Activated CD8-positive, alpha-beta T cell treated with anti-CD3 and anti-CD28 coated beads for 36 hours (primary cell): ENCODE measurements at regions not wholly inside any gene's neighbourhood (a gene's known extent, or its start where the extent isn't known, plus 50 kb on each side); places are given as distances from the start of the nearest gene placed in this dataset.

Experiments used
- ATAC-seq: fragments of 200-7000 bp; cut with Tn5 transposase; one replicate; pipeline ENCODE4 v1.10.0; 2021; ENCODE audit warnings: mild to moderate bottlenecking, moderate library complexity
- CTCF ChIA-PET: fragments of 350-600 bp; sonication (Branson Sonifier 250); formaldehyde crosslinking; loops from one replicate; lab custom pipeline; 2021; ENCODE audit warnings: antibody characterized with exemption; lab: Charles Lee
- POLR2A ChIA-PET: fragments of 350-600 bp; sonication (Branson Sonifier 250); formaldehyde crosslinking; loops from one replicate; lab custom pipeline; 2021; ENCODE audit warnings: antibody characterized with exemption; lab: Charles Lee
- DNase-seq: peaks from one replicate; pipeline ENCODE4 v3.0.0-alpha.2; 2020
- H3K27ac Mint-ChIP-seq: one replicate; pipeline ENCODE4 v1.8.0; 2021; ENCODE audit warnings: mild to moderate bottlenecking, mixed read lengths
- H3K27me3 Mint-ChIP-seq: one replicate; pipeline ENCODE4 v1.8.0; 2021; ENCODE audit warnings: mixed read lengths
- H3K36me3 Mint-ChIP-seq: one replicate; pipeline ENCODE4 v1.8.0; 2021; ENCODE audit warnings: low read depth, mixed read lengths
- H3K4me1 Mint-ChIP-seq: one replicate; pipeline ENCODE4 v1.8.0; 2021; ENCODE audit warnings: low read depth, mixed read lengths
- H3K4me3 Mint-ChIP-seq: one replicate; pipeline ENCODE4 v1.8.0; 2021; ENCODE audit warnings: mild to moderate bottlenecking, moderate library complexity, mixed read lengths
- H3K9me3 Mint-ChIP-seq: one replicate; pipeline ENCODE4 v1.8.0; 2021; ENCODE audit warnings: mixed read lengths
- intact Hi-C: fragments of 100-400 bp; cut with micrococcal nuclease; formaldehyde crosslinking; loops from one replicate; pipeline ENCODE4 v1.10.0; 2022
- TF ChIP-seq, protein P1 (sequence below): fragments of 200-600 bp; IDR thresholded peaks from one replicate; pipeline ENCODE4 v1.8.0; 2022; ENCODE audit warnings: antibody characterized with exemption, mild to moderate bottlenecking

DNA sequence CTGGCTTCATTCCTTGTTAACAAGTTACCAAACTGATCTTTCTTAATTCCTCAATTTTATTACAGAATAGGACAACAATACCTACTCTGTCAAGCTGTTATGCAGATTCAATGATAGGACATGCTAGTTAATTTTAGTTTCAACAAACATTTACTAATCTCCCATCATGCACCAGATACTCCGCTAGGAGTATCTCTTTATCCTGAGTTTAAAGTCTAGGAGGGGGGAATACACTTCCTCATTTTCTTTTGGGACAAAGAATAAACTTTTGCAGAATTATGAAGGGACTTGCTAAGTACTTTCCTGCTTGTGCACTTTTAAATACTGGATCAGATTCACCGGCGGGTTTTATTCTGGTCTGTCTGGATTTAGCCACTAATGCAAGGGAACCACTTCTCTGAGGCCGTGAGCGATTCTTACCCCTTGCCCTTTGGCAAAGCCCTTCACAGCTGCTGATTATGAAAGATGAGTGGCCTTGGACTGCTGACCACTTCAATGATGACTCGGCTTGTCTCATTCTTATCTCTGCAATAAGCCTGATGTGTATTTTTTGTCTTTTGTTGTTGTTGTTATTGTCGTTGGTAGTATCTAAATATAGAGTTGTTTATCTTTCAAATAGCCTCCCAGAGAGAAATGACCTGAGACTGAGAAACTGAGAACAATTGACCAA lies 73.9 kb downstream of the RMI1 start:
- ATAC-seq, result no peak
- H3K4me1 Mint-ChIP-seq, result no peaks in the 10 kb centered on the region

DNA sequence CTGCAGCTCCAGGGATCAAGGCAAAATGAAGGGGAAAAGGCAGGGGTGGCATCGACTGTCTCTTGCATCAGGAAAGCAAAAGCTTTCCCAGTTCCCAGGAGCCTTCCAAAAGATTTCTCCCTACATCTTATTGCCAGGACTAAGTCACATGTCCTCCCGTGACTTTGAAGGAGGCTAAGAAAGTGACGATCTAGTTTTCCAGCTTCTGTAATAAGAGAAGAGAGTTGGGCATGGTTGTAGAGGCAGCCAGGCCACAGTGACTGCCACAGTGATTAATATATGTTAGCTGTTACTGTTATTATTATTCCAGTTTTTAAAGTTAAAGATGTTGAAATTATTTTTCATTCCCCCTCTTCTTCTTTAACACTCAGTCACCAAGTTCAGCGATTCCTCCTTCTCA lies 77.1 kb downstream of the RMI1 start:
- ChIA-PET CTCF (interaction anchor here (0.7 kb wide), 1 partner anchor 115 kb away, joined by 3 read pairs; no protein-coding TSS in a partner anchor), POLR2A (no interaction called here)
- Mint-ChIP-seq H3K4me3 (no peak overlapping the region), H3K9me3 (no peaks in the 10 kb centered on the region), H3K36me3 (no peaks in the 10 kb centered on the region), H3K4me1 (no peaks in the 10 kb centered on the region), H3K27ac (no peak overlapping the region), H3K27me3 (peaks cover 4% of the 10 kb centered on the region)
- intact Hi-C loops, result no loop called here
- ATAC-seq, result no peak
- DNase-seq, result no peak
- TF ChIP-seq, protein P1, sequence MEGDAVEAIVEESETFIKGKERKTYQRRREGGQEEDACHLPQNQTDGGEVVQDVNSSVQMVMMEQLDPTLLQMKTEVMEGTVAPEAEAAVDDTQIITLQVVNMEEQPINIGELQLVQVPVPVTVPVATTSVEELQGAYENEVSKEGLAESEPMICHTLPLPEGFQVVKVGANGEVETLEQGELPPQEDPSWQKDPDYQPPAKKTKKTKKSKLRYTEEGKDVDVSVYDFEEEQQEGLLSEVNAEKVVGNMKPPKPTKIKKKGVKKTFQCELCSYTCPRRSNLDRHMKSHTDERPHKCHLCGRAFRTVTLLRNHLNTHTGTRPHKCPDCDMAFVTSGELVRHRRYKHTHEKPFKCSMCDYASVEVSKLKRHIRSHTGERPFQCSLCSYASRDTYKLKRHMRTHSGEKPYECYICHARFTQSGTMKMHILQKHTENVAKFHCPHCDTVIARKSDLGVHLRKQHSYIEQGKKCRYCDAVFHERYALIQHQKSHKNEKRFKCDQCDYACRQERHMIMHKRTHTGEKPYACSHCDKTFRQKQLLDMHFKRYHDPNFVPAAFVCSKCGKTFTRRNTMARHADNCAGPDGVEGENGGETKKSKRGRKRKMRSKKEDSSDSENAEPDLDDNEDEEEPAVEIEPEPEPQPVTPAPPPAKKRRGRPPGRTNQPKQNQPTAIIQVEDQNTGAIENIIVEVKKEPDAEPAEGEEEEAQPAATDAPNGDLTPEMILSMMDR, result no peak

More for the DNA sequence above, 73.9 kb downstream of the RMI1 start:
- intact Hi-C loops, result no loop called here
- Mint-ChIP-seq H3K36me3 (no peaks in the 10 kb centered on the region), H3K27me3 (peaks cover 4% of the 10 kb centered on the region), H3K9me3 (no peaks in the 10 kb centered on the region), H3K27ac (no peak overlapping the region), H3K4me3 (no peak overlapping the region)
- TF ChIP-seq, protein P1, result no peak
- ChIA-PET POLR2A (no interaction called here), CTCF (no interaction called here)
- DNase-seq, result no peak

DNA sequence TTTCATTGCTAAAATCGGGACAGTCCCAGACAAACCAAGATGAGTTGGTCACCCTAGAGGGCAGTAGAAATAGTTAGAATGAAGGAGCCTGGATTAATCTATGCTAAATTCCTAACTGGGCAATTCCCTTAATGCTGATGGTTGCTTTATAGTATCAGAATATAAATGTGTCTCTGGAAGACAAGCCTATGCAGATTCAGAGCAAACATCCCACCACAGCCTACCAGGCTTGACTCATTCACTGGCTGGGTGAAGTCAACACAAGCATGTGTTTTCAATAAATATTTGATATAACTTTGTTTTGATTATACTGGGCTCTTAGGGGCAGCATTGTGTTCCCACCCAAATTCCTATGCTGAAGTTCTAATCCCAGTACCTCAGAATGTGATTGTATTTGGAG lies 79.3 kb downstream of the RMI1 start:
- intact Hi-C loops, result loop anchor here (10.0 kb wide), 1 partner anchor 735 kb away; no protein-coding TSS in a partner anchor
- no peak overlapping the region for H3K4me3 Mint-ChIP-seq
- TF ChIP-seq, protein P1, result no peak
- H3K27ac Mint-ChIP-seq, result no peak overlapping the region
- no peak for DNase-seq
- H3K27me3 Mint-ChIP-seq, result peaks cover 4% of the 10 kb centered on the region
- CTCF ChIA-PET, result no interaction called here
- no peaks in the 10 kb centered on the region for H3K9me3 Mint-ChIP-seq
- H3K4me1 Mint-ChIP-seq, result no peaks in the 10 kb centered on the region
- H3K36me3 Mint-ChIP-seq, result no peaks in the 10 kb centered on the region
- ATAC-seq, result no peak
- POLR2A ChIA-PET, result no interaction called here

DNA sequence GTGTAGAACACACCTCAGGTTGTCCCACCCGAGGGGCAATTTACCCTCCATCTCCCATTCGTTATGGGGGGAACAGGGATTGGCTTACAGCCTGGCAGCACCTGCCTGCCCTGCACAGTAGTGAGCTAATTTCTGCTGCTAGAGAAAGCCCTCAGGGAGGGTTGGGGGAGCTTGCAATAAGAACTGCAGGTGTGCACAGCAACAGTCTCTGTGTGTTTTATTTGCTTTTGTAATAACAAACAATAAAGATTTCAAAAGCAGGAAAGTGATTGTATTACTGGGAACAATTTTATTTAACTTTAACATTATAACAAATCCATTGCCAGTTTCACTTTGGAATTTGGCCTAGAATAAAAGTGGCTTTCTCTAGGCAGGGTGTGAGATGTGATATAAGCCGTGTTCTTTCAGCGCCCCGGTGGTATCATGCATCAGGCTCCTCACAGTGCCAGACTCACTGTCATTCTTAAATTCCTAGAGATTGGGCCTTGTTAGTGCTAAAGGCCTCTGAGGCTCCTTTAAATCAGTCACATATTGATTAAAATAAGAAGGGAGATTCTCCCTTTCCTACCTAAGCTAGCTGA lies 81.1 kb downstream of the RMI1 start:
- intact Hi-C loops, result loop anchor here (10.0 kb wide), 1 partner anchor 733 kb away; no protein-coding TSS in a partner anchor
- Mint-ChIP-seq H3K27me3 (peaks cover 2% of the 10 kb centered on the region), H3K4me3 (no peak overlapping the region), H3K9me3 (no peaks in the 10 kb centered on the region), H3K36me3 (no peaks in the 10 kb centered on the region), H3K27ac (no peak overlapping the region), H3K4me1 (no peaks in the 10 kb centered on the region)
- ATAC-seq (no peak), DNase-seq (no peak)
- TF ChIP-seq, protein P1, result no peak
- POLR2A ChIA-PET, result no interaction called here
- CTCF ChIA-PET, result no interaction called here

DNA sequence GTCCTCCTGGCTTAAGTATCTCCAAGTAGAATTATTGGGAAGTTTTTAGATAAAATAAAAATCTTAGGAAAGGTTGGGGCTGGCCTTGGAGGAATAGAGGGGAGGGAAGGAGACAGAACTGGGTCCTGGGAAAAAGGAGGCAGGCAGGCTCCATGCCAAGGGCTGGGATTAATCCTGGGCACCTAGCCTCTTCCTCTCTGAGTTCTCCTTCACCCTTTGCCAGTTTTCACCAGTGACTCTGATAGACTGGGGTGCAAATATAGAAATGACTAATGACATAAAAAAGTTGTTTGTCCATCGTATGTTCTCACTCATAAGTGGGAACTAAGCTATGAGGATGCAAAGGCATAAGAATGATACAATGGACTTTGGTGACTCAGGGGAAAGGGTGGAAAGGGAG lies 81.9 kb downstream of the RMI1 start:
- no peak for ATAC-seq
- no peak for DNase-seq
- CTCF ChIA-PET, result no interaction called here
- Mint-ChIP-seq H3K27me3 (peaks cover 2% of the 10 kb centered on the region), H3K9me3 (no peaks in the 10 kb centered on the region), H3K4me3 (no peak overlapping the region), H3K27ac (no peak overlapping the region), H3K4me1 (no peaks in the 10 kb centered on the region), H3K36me3 (no peaks in the 10 kb centered on the region)
- POLR2A ChIA-PET, result no interaction called here
- TF ChIP-seq, protein P1, result no peak
- intact Hi-C loops, result loop anchor here (10.0 kb wide), 1 partner anchor 732 kb away; no protein-coding TSS in a partner anchor
